Endometrial microvascular endothelial cells (primary cell): ENCODE measurements at regions not wholly inside any gene's neighbourhood (a gene's known extent, or its start where the extent isn't known, plus 50 kb on each side); places are given as distances from the start of the nearest gene placed in this dataset.

ENCODE experiments used
- in situ Hi-C: cut with HindIII; loops from 2 replicates; pipeline ENCODE4 v1.10.0; 2017; ENCODE audit warnings: low sequenced_read_pairs, low pct_unique_long_range_greater_than_20kb; ENCODE audit errors: inconsistent ontology term

- in situ Hi-C loops = no loop called here
Observed at GRCh38 chr5:125130591-125130990, 384.2 kb upstream of the ZNF608 start.

- in situ Hi-C loops = no loop called here
Observed at GRCh38 chr5:125134216-125135081, 388.0 kb upstream of the ZNF608 start.

- in situ Hi-C loops = no loop called here
Observed at GRCh38 chr5:125137535-125137934, 391.1 kb upstream of the ZNF608 start.

GRCh38 chr5:125138266-125138665, 391.8 kb upstream of the ZNF608 start:
- in situ Hi-C loops = no loop called here

GRCh38 chr5:125139590-125139989, 393.2 kb upstream of the ZNF608 start:
- in situ Hi-C loops = no loop called here

GRCh38 chr5:125140220-125140619, 393.8 kb upstream of the ZNF608 start:
- in situ Hi-C loops = no loop called here

- in situ Hi-C loops = no loop called here
Observed at GRCh38 chr5:125140855-125141254, 394.4 kb upstream of the ZNF608 start.

- in situ Hi-C loops = no loop called here
Observed at GRCh38 chr5:125142458-125142857, 396.0 kb upstream of the ZNF608 start.

GRCh38 chr5:125143011-125143410, 396.6 kb upstream of the ZNF608 start:
- in situ Hi-C loops = no loop called here

GRCh38 chr5:125148076-125148475, 401.6 kb upstream of the ZNF608 start:
- in situ Hi-C loops = no loop called here

GRCh38 chr5:125148706-125149105, 402.3 kb upstream of the ZNF608 start:
- in situ Hi-C loops = no loop called here

- in situ Hi-C loops = no loop called here
Observed at GRCh38 chr5:125149110-125149509, 402.7 kb upstream of the ZNF608 start.

- in situ Hi-C loops = no loop called here
Observed at GRCh38 chr5:125149527-125149926, 403.1 kb upstream of the ZNF608 start.

GRCh38 chr5:125150041-125150669, 403.7 kb upstream of the ZNF608 start:
- in situ Hi-C loops = no loop called here

- in situ Hi-C loops = no loop called here
Observed at GRCh38 chr5:125151150-125151900, 404.9 kb upstream of the ZNF608 start.

GRCh38 chr5:125152044-125152443, 405.6 kb upstream of the ZNF608 start:
- in situ Hi-C loops = no loop called here

- in situ Hi-C loops = no loop called here
Observed at GRCh38 chr5:125152461-125153189, 406.2 kb upstream of the ZNF608 start.

GRCh38 chr5:125153231-125153630, 406.8 kb upstream of the ZNF608 start:
- in situ Hi-C loops = no loop called here
